Neural cell (in vitro differentiated cells): ENCODE measurements at regions not wholly inside any gene's neighbourhood (a gene's known extent, or its start where the extent isn't known, plus 50 kb on each side); places are given as distances from the start of the nearest gene placed in this dataset.

ENCODE experiments used
- H2AFZ ChIP-seq: fragments of 200-600, 300-800 bp; sonication (generic), shearing (Covaris generic); 2 replicates; pipeline ENCODE4 v1.6.0; 2014; ENCODE audit warnings: low read depth, mild to moderate bottlenecking, antibody characterized with exemption, low read length, moderate library complexity
- H3F3A ChIP-seq: fragments of 200-600 bp; shearing (Covaris generic); 2 replicates; pipeline ENCODE4 v1.6.1; 2016; ENCODE audit warnings: mild to moderate bottlenecking, moderate library complexity, mixed read lengths, antibody characterized with exemption, low read length; ENCODE audit not compliant: insufficient read depth, poor library complexity, severe bottlenecking
- H3K27ac ChIP-seq: fragments of 200-600, 300-800 bp; sonication (generic), shearing (Covaris generic); 2 replicates; pipeline ENCODE4 v1.5.1; 2014; ENCODE audit warnings: mild to moderate bottlenecking, low read length, moderate library complexity
- H3K27me3 ChIP-seq: fragments of 300-800, 200-600 bp; sonication (generic), shearing (Covaris generic); 2 replicates; pipeline ENCODE4 v1.6.0; 2014; ENCODE audit warnings: mild to moderate bottlenecking, low read depth, low read length, moderate library complexity; ENCODE audit not compliant: insufficient read depth
- H3K36me3 ChIP-seq: fragments of 300-800, 200-600 bp; sonication (generic), shearing (Covaris generic); 2 replicates; pipeline ENCODE4 v1.5.1; 2014; ENCODE audit warnings: mild to moderate bottlenecking, antibody characterized with exemption, low read length, moderate library complexity; ENCODE audit not compliant: insufficient read depth
- H3K4me2 ChIP-seq: fragments of 300-800, 200-600 bp; sonication (generic), shearing (Covaris generic); 2 replicates; pipeline ENCODE4 v1.6.0; 2014; ENCODE audit warnings: mild to moderate bottlenecking, low read length
- H3K4me3 ChIP-seq: fragments of 300-800, 200-600 bp; sonication (generic), shearing (Covaris generic); 2 replicates; pipeline ENCODE4 v1.5.1; 2014; ENCODE audit warnings: mild to moderate bottlenecking, low read length, moderate library complexity
- H3K79me2 ChIP-seq: fragments of 200-600 bp; shearing (Covaris generic); replicated peaks from 2 replicates; pipeline ENCODE4 v1.6.0; 2014; ENCODE audit warnings: mild to moderate bottlenecking, low read length, moderate library complexity; ENCODE audit not compliant: insufficient read depth
- H3K9ac ChIP-seq: fragments of 300-800, 200-600 bp; sonication (generic), shearing (Covaris generic); 2 replicates; pipeline ENCODE4 v1.6.1; 2016; ENCODE audit warnings: mild to moderate bottlenecking, low read length, mixed read lengths
- H3K9me2 ChIP-seq: fragments of 200-600 bp; shearing (Covaris generic); 2 replicates; pipeline ENCODE4 v1.6.1; 2016; ENCODE audit warnings: mild to moderate bottlenecking, low read length, mixed read lengths; ENCODE audit not compliant: insufficient read depth
- H3K9me3 ChIP-seq: fragments of 200-600, 300-800 bp; sonication (generic), shearing (Covaris generic); 2 replicates; pipeline ENCODE4 v1.6.1; 2016; ENCODE audit warnings: mild to moderate bottlenecking, mixed run types, low read length, moderate library complexity, mixed read lengths
- H4K20me1 ChIP-seq: fragments of 200-600 bp; shearing (Covaris generic); 2 replicates; pipeline ENCODE4 v1.6.1; 2016; ENCODE audit warnings: mild to moderate bottlenecking, mixed run types; ENCODE audit not compliant: insufficient read depth
- CTCF ChIP-seq: fragments of 450-650 bp; IDR thresholded peaks from 2 replicates; pipeline ENCODE4 v1.5.1; 2014; ENCODE audit warnings: antibody characterized with exemption, mild to moderate bottlenecking, moderate library complexity; ENCODE audit not compliant: poor library complexity, severe bottlenecking
- EP300 ChIP-seq: fragments of 450-650 bp; conservative IDR thresholded peaks from 2 replicates; pipeline ENCODE4 v1.6.1; 2014; ENCODE audit warnings: antibody characterized with exemption, mild to moderate bottlenecking, moderate library complexity; ENCODE audit not compliant: poor library complexity, severe bottlenecking
- EZH2 ChIP-seq: fragments of 200-600, 300-800 bp; shearing (Covaris generic), sonication (generic); IDR thresholded peaks from 2 replicates; pipeline ENCODE4 v1.6.1; 2014; ENCODE audit warnings: antibody characterized with exemption, low read length, borderline replicate concordance, mild to moderate bottlenecking; ENCODE audit not compliant: insufficient read depth, poor library complexity, severe bottlenecking
- MXI1 ChIP-seq: fragments of 450-650 bp; conservative IDR thresholded peaks from 2 replicates; pipeline ENCODE4 v1.6.1; 2014; ENCODE audit warnings: antibody characterized with exemption, mild to moderate bottlenecking; ENCODE audit not compliant: poor library complexity, severe bottlenecking
- POLR2AphosphoS5 ChIP-seq: IDR thresholded peaks from 2 replicates; pipeline ENCODE4 v1.6.1; 2012
- RAD21 ChIP-seq: fragments of 450-650 bp; conservative IDR thresholded peaks from 2 replicates; pipeline ENCODE4 v1.6.1; 2014; ENCODE audit warnings: antibody characterized with exemption, mild to moderate bottlenecking, moderate library complexity
- REST ChIP-seq: IDR thresholded peaks from 2 replicates; pipeline ENCODE4 v1.6.1; 2012; ENCODE audit warnings: borderline replicate concordance
- SMC3 ChIP-seq: fragments of 450-650 bp; conservative IDR thresholded peaks from 2 replicates; pipeline ENCODE4 v1.6.1; 2014; ENCODE audit warnings: antibody characterized with exemption, mild to moderate bottlenecking, moderate library complexity; ENCODE audit not compliant: poor library complexity
- TAF1 ChIP-seq: IDR thresholded peaks from 2 replicates; pipeline ENCODE4 v1.6.1; 2012; ENCODE audit warnings: low read depth

GRCh38 chr10:10772411-10772810, 245.3 kb upstream of the CELF2 start:
- no peaks in the 10 kb centered on the region for H3F3A ChIP-seq
- no peaks in the 10 kb centered on the region for H3K79me2 ChIP-seq
- no peaks in the 10 kb centered on the region for H3K9me2 ChIP-seq
- no peaks in the 10 kb centered on the region for H3K36me3 ChIP-seq
- H3K27ac ChIP-seq: no peak overlapping the region
- no peaks in the 10 kb centered on the region for H4K20me1 ChIP-seq
- H2AFZ ChIP-seq: no peak overlapping the region
- H3K9ac ChIP-seq: no peak overlapping the region
- no peaks in the 10 kb centered on the region for H3K9me3 ChIP-seq
- H3K4me2 ChIP-seq: no peak overlapping the region
- H3K4me3 ChIP-seq: no peak overlapping the region
- TF ChIP-seq RAD21 (no peak), EP300 (no peak), REST (no peak), EZH2 (no peak), CTCF (no peak), POLR2AphosphoS5 (no peak), SMC3 (no peak), MXI1 (no peak), TAF1 (no peak)
- no peaks in the 10 kb centered on the region for H3K27me3 ChIP-seq

GRCh38 chr10:10772874-10773508, 244.7 kb upstream of the CELF2 start:
- H3K4me3 ChIP-seq: no peak overlapping the region
- H3K9ac ChIP-seq: no peak overlapping the region
- H3K9me3 ChIP-seq: no peaks in the 10 kb centered on the region
- H3K79me2 ChIP-seq: no peaks in the 10 kb centered on the region
- H2AFZ ChIP-seq: no peak overlapping the region
- no peaks in the 10 kb centered on the region for H4K20me1 ChIP-seq
- H3K27me3 ChIP-seq: no peaks in the 10 kb centered on the region
- no peak overlapping the region for H3K27ac ChIP-seq
- TF ChIP-seq EP300: no peak
- TF ChIP-seq RAD21: no peak
- TF ChIP-seq REST: no peak
- TF ChIP-seq SMC3: no peak
- H3K36me3 ChIP-seq: no peaks in the 10 kb centered on the region
- H3K9me2 ChIP-seq: no peaks in the 10 kb centered on the region
- no peak overlapping the region for H3K4me2 ChIP-seq
- H3F3A ChIP-seq: no peaks in the 10 kb centered on the region
